GM21423 (cell line): ENCODE measurements at regions not wholly inside any gene's neighbourhood (a gene's known extent, or its start where the extent isn't known, plus 50 kb on each side); places are given as distances from the start of the nearest gene placed in this dataset.

ENCODE experiments used
- ATAC-seq: cut with Tn5 transposase; IDR thresholded peaks from one replicate; pipeline ENCODE4 v1.9.1; 2021; ENCODE audit warnings: mild to moderate bottlenecking, moderate library complexity; ENCODE audit not compliant: unreplicated experiment

GRCh38 chr2:129721236-129721635 lies 258.2 kb upstream of the RAB6C start:
- no peak for ATAC-seq

- no peak for ATAC-seq
These were observed 257.6 kb upstream of the RAB6C start for GRCh38 chr2:129721846-129722245.

- no peak for ATAC-seq
These were observed 257.0 kb upstream of the RAB6C start for GRCh38 chr2:129722306-129723019.

- no peak for ATAC-seq
These were observed 256.0 kb upstream of the RAB6C start for GRCh38 chr2:129723277-129724020.

GRCh38 chr2:129724021-129724757 lies 255.3 kb upstream of the RAB6C start:
- no peak for ATAC-seq

- ATAC-seq, result no peak
These were observed 253.2 kb upstream of the RAB6C start for GRCh38 chr2:129726216-129726615.

GRCh38 chr2:129727286-129727685 lies 252.2 kb upstream of the RAB6C start:
- no peak for ATAC-seq

- ATAC-seq, result no peak
These were observed 251.2 kb upstream of the RAB6C start for GRCh38 chr2:129728035-129728972.

GRCh38 chr2:129729011-129729410 lies 250.5 kb upstream of the RAB6C start:
- no peak for ATAC-seq

- no peak for ATAC-seq
These were observed 249.8 kb upstream of the RAB6C start for GRCh38 chr2:129729646-129730045.

- ATAC-seq, result no peak
These were observed 248.5 kb upstream of the RAB6C start for GRCh38 chr2:129730979-129731378.

GRCh38 chr2:129731907-129732629 lies 247.4 kb upstream of the RAB6C start:
- no peak for ATAC-seq

GRCh38 chr2:129732630-129733026 lies 246.8 kb upstream of the RAB6C start:
- ATAC-seq, result no peak

GRCh38 chr2:129733041-129733440 lies 246.4 kb upstream of the RAB6C start:
- ATAC-seq, result no peak

GRCh38 chr2:129733579-129733978 lies 245.9 kb upstream of the RAB6C start:
- ATAC-seq, result no peak

GRCh38 chr2:129734343-129735034 lies 245.0 kb upstream of the RAB6C start:
- ATAC-seq, result no peak

GRCh38 chr2:129735576-129735975 lies 243.9 kb upstream of the RAB6C start:
- ATAC-seq, result no peak

- ATAC-seq, result no peak
These were observed 241.6 kb upstream of the RAB6C start for GRCh38 chr2:129737660-129738527.
